Mesenchymal stem cell (in vitro differentiated cells and primary cell): ENCODE measurements at regions not wholly inside any gene's neighbourhood (a gene's known extent, or its start where the extent isn't known, plus 50 kb on each side); places are given as distances from the start of the nearest gene placed in this dataset.

Source experiments
- DNase-seq: peaks from one replicate; pipeline ENCODE4 v3.0.0-alpha.2; 2013
- H2AFZ ChIP-seq: one replicate; pipeline ENCODE4 v1.6.1; 2013; ENCODE audit warnings: low read depth, mild to moderate bottlenecking, control low read depth, inconsistent platforms, low read length, moderate library complexity
- H2AK5ac ChIP-seq: 2 replicates; pipeline ENCODE4 v1.6.1; 2013; ENCODE audit warnings: low read length, moderate library complexity, mild to moderate bottlenecking, inconsistent platforms; ENCODE audit not compliant: severe bottlenecking
- H2BK120ac ChIP-seq: one replicate; pipeline ENCODE4 v1.6.1; 2013; ENCODE audit warnings: low read depth, mild to moderate bottlenecking, inconsistent platforms, low read length, moderate library complexity
- H2BK12ac ChIP-seq, 2 experiments: one replicate each; pipeline ENCODE4 v1.6.1; 2013; ENCODE audit warnings: inconsistent platforms in 2 of 2, low read length in 2 of 2, mild to moderate bottlenecking in 2 of 2, moderate library complexity in 2 of 2, control low read depth in 1 of 2
- H2BK15ac ChIP-seq: one replicate; pipeline ENCODE4 v1.6.1; 2013; ENCODE audit warnings: mild to moderate bottlenecking, low read depth, inconsistent platforms; ENCODE audit not compliant: poor library complexity, severe bottlenecking
- H2BK5ac ChIP-seq: 2 replicates; pipeline ENCODE4 v1.6.1; 2013; ENCODE audit warnings: low read depth, mild to moderate bottlenecking, low read length, control low read depth, inconsistent platforms; ENCODE audit not compliant: poor library complexity, severe bottlenecking
- H3K14ac ChIP-seq, 2 experiments: one replicate each; pipeline ENCODE4 v1.6.1; 2013; ENCODE audit warnings: inconsistent platforms in 2 of 2, low read length in 2 of 2, control low read depth in 1 of 2, mild to moderate bottlenecking in 1 of 2, moderate library complexity in 1 of 2
- H3K18ac ChIP-seq, 2 experiments: one replicate each; pipeline ENCODE4 v1.6.1; 2013; ENCODE audit warnings: inconsistent platforms in 2 of 2, low read length in 2 of 2, control low read depth in 1 of 2, low read depth in 1 of 2, mild to moderate bottlenecking in 1 of 2
- H3K23ac ChIP-seq, 2 experiments: one replicate each; pipeline ENCODE4 v1.6.1; 2013; ENCODE audit warnings: inconsistent platforms in 2 of 2, low read length in 2 of 2, mild to moderate bottlenecking in 2 of 2, moderate library complexity in 2 of 2, control low read depth in 1 of 2
- H3K27ac ChIP-seq: 2 replicates; pipeline ENCODE4 v1.5.1; 2013; ENCODE audit warnings: mild to moderate bottlenecking, moderate library complexity, low read length, control low read depth, inconsistent platforms; ENCODE audit not compliant: poor library complexity, severe bottlenecking
- H3K27me3 ChIP-seq, 2 experiments: 2 replicates each; pipeline versions ENCODE4 v1.6.1 to v1.7.0; 2013; ENCODE audit warnings: low read length in 2 of 2, mild to moderate bottlenecking in 2 of 2, moderate library complexity in 2 of 2, control low read depth in 1 of 2, inconsistent platforms in 1 of 2; ENCODE audit not compliant: control insufficient read depth in 1 of 2, insufficient read depth in 1 of 2
- H3K36me3 ChIP-seq, 2 experiments: 2 replicates each; pipeline versions ENCODE4 v1.6.1 to v1.7.0; 2013; ENCODE audit warnings: low read length in 2 of 2, control low read depth in 1 of 2, inconsistent platforms in 1 of 2, low read depth in 1 of 2, mild to moderate bottlenecking in 1 of 2; ENCODE audit not compliant: insufficient read depth in 2 of 2, control insufficient read depth in 1 of 2
- H3K4ac ChIP-seq, 2 experiments: one replicate each; pipeline ENCODE4 v1.6.1; 2013; ENCODE audit warnings: inconsistent platforms in 2 of 2, low read length in 2 of 2, mild to moderate bottlenecking in 2 of 2, moderate library complexity in 2 of 2, control low read depth in 1 of 2, low read depth in 1 of 2
- H3K4me1 ChIP-seq: 2 replicates; pipeline ENCODE4 v1.6.1; 2013; ENCODE audit warnings: low read depth, low read length, control low read depth; ENCODE audit not compliant: control insufficient read depth, insufficient read depth
- H3K4me2 ChIP-seq: 2 replicates; pipeline ENCODE4 v1.6.1; 2013; ENCODE audit warnings: low read length, mild to moderate bottlenecking, inconsistent platforms; ENCODE audit not compliant: poor library complexity, severe bottlenecking
- H3K4me3 ChIP-seq, 2 experiments: 2 replicates each; pipeline versions ENCODE4 v1.5.1 to v1.7.0; 2013; ENCODE audit warnings: low read length in 2 of 2, mild to moderate bottlenecking in 2 of 2, control low read depth in 1 of 2, low read depth in 1 of 2; ENCODE audit not compliant: insufficient read depth in 1 of 2
- H3K79me1 ChIP-seq: replicated peaks from 2 replicates; pipeline ENCODE4 v1.6.1; 2013; ENCODE audit warnings: mild to moderate bottlenecking, control low read depth, low read length, inconsistent platforms; ENCODE audit not compliant: poor library complexity, severe bottlenecking
- H3K9ac ChIP-seq: 2 replicates; pipeline ENCODE4 v1.7.0; 2013; ENCODE audit warnings: mild to moderate bottlenecking, low read length, moderate library complexity
- H3K9me3 ChIP-seq: 2 replicates; pipeline ENCODE4 v1.7.0; 2013; ENCODE audit warnings: mild to moderate bottlenecking, low read length; ENCODE audit not compliant: control insufficient read depth
- H4K8ac ChIP-seq: one replicate; pipeline ENCODE4 v1.6.1; 2013; ENCODE audit warnings: inconsistent platforms, mild to moderate bottlenecking, low read length, moderate library complexity
- H4K91ac ChIP-seq: one replicate; pipeline ENCODE4 v1.6.1; 2013; ENCODE audit warnings: mild to moderate bottlenecking, low read length, inconsistent platforms
- WGBS: methylation state at CpG from one replicate; pipeline ENCODE4 v1.1.7; 2013; ENCODE audit warnings: mixed read lengths; 5-methylcytosine and 5-hydroxymethylcytosine counted together

- Histone ChIP-seq H3K27me3 (no peaks in the 10 kb centered on the region), H3K4me3 (no peak overlapping the region), H3K79me1 (no peaks in the 10 kb centered on the region), H2BK12ac (no peak overlapping the region), H3K27ac (no peak overlapping the region), H3K4ac (no peak overlapping the region), H3K9me3 (no peaks in the 10 kb centered on the region), H3K18ac (no peak overlapping the region), H3K23ac (no peak overlapping the region), H3K4me2 (no peak overlapping the region), H2AK5ac (no peak overlapping the region), H4K8ac (no peak overlapping the region), H3K4me1 (peaks cover 2% of the 10 kb centered on the region), H2BK15ac (no peak overlapping the region), H2AFZ (no peak overlapping the region), H4K91ac (no peak overlapping the region), H3K9ac (no peak overlapping the region), H3K36me3 (no peaks in the 10 kb centered on the region), H2BK5ac (no peak overlapping the region), H2BK120ac (no peak overlapping the region), H3K14ac (no peak overlapping the region)
- no peak for DNase-seq
- WGBS = 37% methylated on average over 1 of the region's 1 CpG
Measured at GRCh38 chr12:94783862-94784261, 133.5 kb upstream of the TMCC3 start.

- Histone ChIP-seq H3K4ac (no peak overlapping the region), H4K8ac (no peak overlapping the region), H3K27ac (no peak overlapping the region), H2BK12ac (no peak overlapping the region), H3K79me1 (no peaks in the 10 kb centered on the region), H4K91ac (no peak overlapping the region), H2BK5ac (no peak overlapping the region), H3K18ac (no peak overlapping the region), H2AK5ac (no peak overlapping the region), H3K9me3 (no peaks in the 10 kb centered on the region), H3K27me3 (peaks cover 0 to under 1% of the 10 kb centered on the region in 2 experiments), H3K4me2 (no peak overlapping the region), H3K36me3 (no peaks in the 10 kb centered on the region), H3K23ac (no peak overlapping the region), H3K4me1 (peaks cover 2% of the 10 kb centered on the region), H3K4me3 (no peak overlapping the region), H3K14ac (no peak overlapping the region), H2BK120ac (no peak overlapping the region), H2AFZ (no peak overlapping the region), H3K9ac (no peak overlapping the region), H2BK15ac (no peak overlapping the region)
- DNase-seq = no peak
- WGBS = 95% methylated on average over 3 of the region's 3 CpGs
Measured at GRCh38 chr12:94783343-94783742, 133.0 kb upstream of the TMCC3 start.

GRCh38 chr12:94781835-94782234, 131.5 kb upstream of the TMCC3 start:
- Histone ChIP-seq H3K36me3 (no peaks in the 10 kb centered on the region), H2BK5ac (no peak overlapping the region), H3K4me2 (no peak overlapping the region), H3K18ac (no peak overlapping the region), H3K9me3 (no peaks in the 10 kb centered on the region), H3K23ac (no peak overlapping the region), H3K4me3 (no peak overlapping the region), H2AK5ac (no peak overlapping the region), H3K9ac (no peak overlapping the region), H2BK15ac (no peak overlapping the region), H4K8ac (no peak overlapping the region), H3K79me1 (no peaks in the 10 kb centered on the region), H2BK12ac (no peak overlapping the region), H3K27ac (no peak overlapping the region), H4K91ac (no peak overlapping the region), H3K4me1 (peaks cover 2% of the 10 kb centered on the region), H3K4ac (no peak overlapping the region), H2AFZ (no peak overlapping the region), H3K14ac (no peak overlapping the region), H3K27me3 (peaks cover 5 to 16% of the 10 kb centered on the region in 2 experiments), H2BK120ac (no peak overlapping the region)
- no peak for DNase-seq
- WGBS = 92% methylated on average over 2 of the region's 2 CpGs

GRCh38 chr12:94779485-94779884, 129.1 kb upstream of the TMCC3 start:
- Histone ChIP-seq H3K4me2 (no peak overlapping the region), H3K18ac (no peak overlapping the region), H3K14ac (no peak overlapping the region), H4K91ac (no peak overlapping the region), H3K4ac (no peak overlapping the region), H3K79me1 (no peaks in the 10 kb centered on the region), H3K4me3 (no peak overlapping the region), H3K9me3 (no peaks in the 10 kb centered on the region), H3K23ac (no peak overlapping the region), H3K27me3 (peaks cover 17 to 38% of the 10 kb centered on the region in 2 experiments), H3K27ac (peak overlapping the region; percentile 73), H3K36me3 (no peaks in the 10 kb centered on the region), H2BK120ac (no peak overlapping the region), H2AFZ (no peak overlapping the region), H4K8ac (no peak overlapping the region), H3K9ac (no peak overlapping the region), H2AK5ac (no peak overlapping the region), H3K4me1 (peaks cover 2% of the 10 kb centered on the region), H2BK5ac (no peak overlapping the region), H2BK12ac (no peak overlapping the region), H2BK15ac (no peak overlapping the region)
- 58% methylated on average over 6 of the region's 6 CpGs for WGBS
- DNase-seq = peak; percentile 72
